ENCODE measurements at regions not wholly inside any gene's neighbourhood (a gene's known extent, or its start where the extent isn't known, plus 50 kb on each side); places are given as distances from the start of the nearest gene placed in this dataset.
A peak's percentile ranks its signal among the peaks of the same experiment; 100 is the strongest.
"Not testable (repeated sequence)": the region's sequence is repeated elsewhere in the genome, so short reads cannot be mapped to it uniquely, and the experiment has no call there.

- TF ChIP-seq POLR2A (IDR thresholded peaks at IDR 0.05): no peak
- no peak for TF ChIP-seq CTCF (IDR thresholded peaks at IDR 0.05)
Observed at GRCh38 chr3:27610800-27611525, 111.2 kb downstream of the EOMES start.

GRCh38 chr3:27607370-27607769, 114.8 kb downstream of the EOMES start:
- no peaks in the 10 kb centered on the region for H3K9me3 ChIP-seq
- no peak for DNase-seq
- H3K27me3 ChIP-seq: no peaks in the 10 kb centered on the region
- H3K36me3 ChIP-seq: no peaks in the 10 kb centered on the region
- peak overlapping the region in 1 of 12 donors; percentile 21 for H3K27ac ChIP-seq
- peaks cover 0 to 11% (median 0%) of the 10 kb centered on the region in 12 donors for H3K4me1 ChIP-seq
- WGBS, 4 donors: 78 to 98% (median 92%) methylated on average over 1 of the region's 1 CpG
- intact Hi-C loops (cut with DNase I): no loop called here
- no peak for ATAC-seq
- no peak for TF ChIP-seq POLR2A (IDR thresholded peaks at IDR 0.05)
- TF ChIP-seq CTCF (IDR thresholded peaks at IDR 0.05): no peak
- H3K4me3 ChIP-seq: no peak overlapping the region

More at GRCh38 chr3:27610800-27611525, 111.2 kb downstream of the EOMES start:
- Histone ChIP-seq H3K4me3 (no peak overlapping the region), H3K27me3 (no peaks in the 10 kb centered on the region), H3K4me1 (peaks cover 0 to 11% (median 0%) of the 10 kb centered on the region in 12 donors), H3K27ac (no peak overlapping the region), H3K9me3 (peaks cover 0 to 28% (median 16%) of the 10 kb centered on the region in 12 donors), H3K36me3 (no peaks in the 10 kb centered on the region)
- 56 to 66% (median 61%) methylated on average over 8 of the region's 8 CpGs for WGBS, 4 donors
- DNase-seq (no peak), ATAC-seq (no peak)
- intact Hi-C loops (cut with DNase I): no loop called here

GRCh38 chr3:27606537-27606936, 115.6 kb downstream of the EOMES start:
- Histone ChIP-seq H3K4me3 (no peak overlapping the region), H3K27ac (no peak overlapping the region), H3K9me3 (no peaks in the 10 kb centered on the region), H3K36me3 (no peaks in the 10 kb centered on the region), H3K4me1 (peaks cover 0 to 11% (median 0%) of the 10 kb centered on the region in 12 donors), H3K27me3 (no peaks in the 10 kb centered on the region)
- no peak for TF ChIP-seq CTCF (IDR thresholded peaks at IDR 0.05)
- TF ChIP-seq POLR2A (IDR thresholded peaks at IDR 0.05): no peak
- intact Hi-C loops (cut with DNase I): no loop called here
- 84 to 88% (median 85%) methylated on average over 3 of the region's 3 CpGs for WGBS, 4 donors
- DNase-seq (no peak), ATAC-seq (no peak)

GRCh38 chr3:27601311-27601710, 117.1 kb upstream of the SLC4A7 start:
- H3K27ac ChIP-seq; intact Hi-C loops (cut with DNase I); DNase-seq; H3K36me3 ChIP-seq; ATAC-seq; H3K4me3 ChIP-seq; H3K4me1 ChIP-seq; H3K9me3 ChIP-seq; H3K27me3 ChIP-seq: not testable (repeated sequence)
- WGBS, 4 donors: 81 to 94% (median 90%) methylated on average over 3 of the region's 3 CpGs

- H3K9me3 ChIP-seq; H3K27ac ChIP-seq; H3K27me3 ChIP-seq; H3K4me3 ChIP-seq; H3K36me3 ChIP-seq; intact Hi-C loops (cut with DNase I); ATAC-seq; DNase-seq: not testable (repeated sequence)
- peaks cover 0 to 18% (median 0%) of the 10 kb centered on the region in 12 donors for H3K4me1 ChIP-seq
- 87 to 89% (median 88%) methylated on average over 7 of the region's 7 CpGs for WGBS, 4 donors
Observed at GRCh38 chr3:27599741-27600140, 115.6 kb upstream of the SLC4A7 start.

Data from heart left ventricle (tissue), 16 donors.